GM23338 (cell line): ENCODE measurements at regions not wholly inside any gene's neighbourhood (a gene's known extent, or its start where the extent isn't known, plus 50 kb on each side); places are given as distances from the start of the nearest gene placed in this dataset.

Experiments used
- CREB1 ChIP-seq: fragments of 250-450 bp; sonication (Bioruptor Pico); IDR thresholded peaks from 2 replicates; pipeline ENCODE4 v1.5.0; 2020; ENCODE audit warnings: low read depth, mild to moderate bottlenecking, moderate library complexity
- CTCF ChIP-seq, 2 experiments: fragments of 200-600 bp in 1 of 2; sonication (generic) in 1 of 2; conservative IDR thresholded peaks; 2 replicates each; pipeline versions ENCODE4 v1.5.1 to v1.6.1; 2016 to 2017; ENCODE audit warnings: antibody characterized with exemption in 2 of 2, low read depth in 2 of 2, mild to moderate bottlenecking in 2 of 2, moderate library complexity in 1 of 2
- EZH2 ChIP-seq: fragments of 200-600 bp; sonication (generic); IDR thresholded peaks from one replicate; pipeline ENCODE4 v1.8.0; 2017; ENCODE audit warnings: antibody characterized with exemption, mild to moderate bottlenecking, low read depth; ENCODE audit not compliant: unreplicated experiment
- EZH2phosphoT487 ChIP-seq: fragments of 200-600 bp; sonication (generic); IDR thresholded peaks from one replicate; pipeline ENCODE4 v1.8.1; 2018; ENCODE audit warnings: antibody characterized with exemption; ENCODE audit not compliant: unreplicated experiment
- JUNB ChIP-seq: IDR thresholded peaks from one replicate; pipeline ENCODE4 v1.6.1; 2016; ENCODE audit warnings: antibody characterized with exemption; ENCODE audit not compliant: unreplicated experiment
- POLR2AphosphoS5 ChIP-seq: IDR thresholded peaks from 2 replicates; pipeline ENCODE4 v1.6.1; 2016; ENCODE audit warnings: antibody characterized with exemption, low read depth
- REST ChIP-seq: IDR thresholded peaks from one replicate; pipeline ENCODE4 v1.6.1; 2018; ENCODE audit warnings: antibody characterized with exemption; ENCODE audit not compliant: unreplicated experiment
- ZNF331 ChIP-seq: fragments of 250-450 bp; sonication (Bioruptor Pico); IDR thresholded peaks from 2 replicates; pipeline ENCODE4 v1.5.0; 2020; ENCODE audit warnings: low read depth, mild to moderate bottlenecking, moderate library complexity

GRCh38 chr7:10085231-10085630, 888.4 kb upstream of the PHF14 start:
- TF ChIP-seq CTCF (conservative IDR thresholded peaks at IDR 0.05; ENCODE audit: low read depth in 2 of 2) (no peak), EZH2phosphoT487 (no peak), REST (no peak), JUNB (no peak), POLR2AphosphoS5 (no peak), EZH2 (no peak), CREB1 (CRISPR knock-in tag) (no peak), ZNF331 (CRISPR knock-in tag) (no peak)
